H9 (cell line): ENCODE measurements at regions not wholly inside any gene's neighbourhood (a gene's known extent, or its start where the extent isn't known, plus 50 kb on each side); places are given as distances from the start of the nearest gene placed in this dataset.

ENCODE experiments used
- DNase-seq: peaks from one replicate; pipeline ENCODE4 v3.0.0-alpha.2; 2017
- H2AFZ ChIP-seq: one replicate; pipeline ENCODE4 v1.6.1; 2013; ENCODE audit warnings: mild to moderate bottlenecking, low read length, control low read depth, moderate library complexity
- H2AK5ac ChIP-seq: 2 replicates; pipeline ENCODE4 v1.6.1; 2013; ENCODE audit warnings: low read length, control low read depth, mixed read lengths; ENCODE audit not compliant: insufficient read length
- H2BK120ac ChIP-seq: one replicate; pipeline ENCODE4 v1.6.1; 2013; ENCODE audit warnings: low read depth, mild to moderate bottlenecking, low read length, control low read depth, inconsistent platforms; ENCODE audit not compliant: poor library complexity, severe bottlenecking
- H2BK12ac ChIP-seq: 2 replicates; pipeline ENCODE4 v1.6.1; 2013; ENCODE audit warnings: low read length, control low read depth, mixed read lengths, low read depth; ENCODE audit not compliant: insufficient read length
- H2BK15ac ChIP-seq: 2 replicates; pipeline ENCODE4 v1.6.1; 2013; ENCODE audit warnings: low read depth, low read length, control low read depth
- H2BK20ac ChIP-seq: one replicate; pipeline ENCODE4 v1.6.1; 2013; ENCODE audit warnings: low read depth, mild to moderate bottlenecking, low read length, control low read depth, inconsistent platforms; ENCODE audit not compliant: poor library complexity, severe bottlenecking
- H2BK5ac ChIP-seq: 2 replicates; pipeline ENCODE4 v1.6.1; 2013; ENCODE audit warnings: low read length, control low read depth, mixed read lengths; ENCODE audit not compliant: insufficient read length
- H3K14ac ChIP-seq: 2 replicates; pipeline ENCODE4 v1.6.1; 2013; ENCODE audit warnings: low read length, control low read depth; ENCODE audit not compliant: insufficient read depth
- H3K18ac ChIP-seq: 2 replicates; pipeline ENCODE4 v1.6.1; 2013; ENCODE audit warnings: low read depth, mild to moderate bottlenecking, mixed read lengths, low read length, control low read depth; ENCODE audit not compliant: insufficient read length
- H3K23ac ChIP-seq: 2 replicates; pipeline ENCODE4 v1.6.1; 2013; ENCODE audit warnings: low read length, control low read depth, mixed read lengths, low read depth; ENCODE audit not compliant: insufficient read length
- H3K23me2 ChIP-seq: 2 replicates; pipeline ENCODE4 v1.6.1; 2013; ENCODE audit warnings: low read depth, mild to moderate bottlenecking, mixed read lengths, low read length, control low read depth; ENCODE audit not compliant: insufficient read length, poor library complexity, severe bottlenecking
- H3K27ac ChIP-seq: 2 replicates; pipeline ENCODE4 v1.5.1; 2013; ENCODE audit warnings: low read length, control low read depth, mixed read lengths, low read depth; ENCODE audit not compliant: insufficient read length
- H3K27me3 ChIP-seq: 2 replicates; pipeline ENCODE4 v1.6.1; 2013; ENCODE audit warnings: low read length, control low read depth, inconsistent platforms; ENCODE audit not compliant: insufficient read depth
- H3K4ac ChIP-seq: 2 replicates; pipeline ENCODE4 v1.6.1; 2013; ENCODE audit warnings: low read depth, mild to moderate bottlenecking, control low read depth, inconsistent platforms, low read length, moderate library complexity
- H3K4me1 ChIP-seq: 2 replicates; pipeline ENCODE4 v1.6.1; 2013; ENCODE audit warnings: low read length, control low read depth, inconsistent platforms; ENCODE audit not compliant: insufficient read depth
- H3K4me2 ChIP-seq: 2 replicates; pipeline ENCODE4 v1.6.1; 2013; ENCODE audit warnings: low read length, control low read depth, mixed read lengths; ENCODE audit not compliant: insufficient read length, insufficient read depth
- H3K56ac ChIP-seq: 2 replicates; pipeline ENCODE4 v1.6.1; 2013; ENCODE audit warnings: low read depth, mild to moderate bottlenecking, mixed read lengths, low read length, control low read depth; ENCODE audit not compliant: insufficient read length
- H3K79me1 ChIP-seq: 2 replicates; pipeline ENCODE4 v1.6.1; 2013; ENCODE audit warnings: low read depth, mild to moderate bottlenecking, moderate library complexity, low read length, control low read depth, inconsistent platforms; ENCODE audit not compliant: insufficient read depth, poor library complexity, severe bottlenecking
- H3K79me2 ChIP-seq: 2 replicates; pipeline ENCODE4 v1.6.1; 2013; ENCODE audit warnings: low read length, control low read depth, inconsistent platforms; ENCODE audit not compliant: insufficient read depth
- H3K9ac ChIP-seq: 2 replicates; pipeline ENCODE4 v1.6.1; 2013; ENCODE audit warnings: low read length, control low read depth, mixed read lengths; ENCODE audit not compliant: insufficient read length; ENCODE audit errors: extremely low read depth
- H3K9me3 ChIP-seq: one replicate; pipeline ENCODE4 v1.6.1; 2013; ENCODE audit warnings: low read depth, low read length, inconsistent platforms; ENCODE audit not compliant: control insufficient read depth
- H3T11ph ChIP-seq: one replicate; pipeline ENCODE4 v1.6.1; 2013; ENCODE audit warnings: mild to moderate bottlenecking, low read length, control low read depth, inconsistent platforms
- H4K20me1 ChIP-seq: one replicate; pipeline ENCODE4 v1.6.1; 2013; ENCODE audit not compliant: control insufficient read depth, insufficient read length, insufficient read depth
- H4K5ac ChIP-seq: 2 replicates; pipeline ENCODE4 v1.6.1; 2013; ENCODE audit warnings: low read depth, mild to moderate bottlenecking, mixed read lengths, low read length, control low read depth; ENCODE audit not compliant: insufficient read length
- H4K8ac ChIP-seq: replicated peaks from 2 replicates; pipeline ENCODE4 v1.6.1; 2013; ENCODE audit warnings: low read length, control low read depth, mixed read lengths, low read depth; ENCODE audit not compliant: insufficient read length
- H4K91ac ChIP-seq: 2 replicates; pipeline ENCODE4 v1.6.1; 2013; ENCODE audit warnings: low read depth, mild to moderate bottlenecking, moderate library complexity, mixed read lengths, low read length, control low read depth; ENCODE audit not compliant: insufficient read length
- H3K27ac Mint-ChIP-seq, 3 experiments: 2 replicates in 2 of 3; 3 replicates in 1 of 3; pipeline ENCODE4 v1.8.0; 2020 to 2021; ENCODE audit warnings: mixed read lengths in 3 of 3, mild to moderate bottlenecking in 1 of 3, moderate library complexity in 1 of 3
- H3K27me3 Mint-ChIP-seq: 2 replicates; pipeline ENCODE4 v1.8.0; 2021; ENCODE audit warnings: low read depth, mild to moderate bottlenecking, moderate library complexity, mixed read lengths
- H3K36me3 Mint-ChIP-seq, 3 experiments: 2 replicates in 2 of 3; 3 replicates in 1 of 3; pipeline ENCODE4 v1.8.0; 2020 to 2021; ENCODE audit warnings: low read depth in 3 of 3, mixed read lengths in 3 of 3; ENCODE audit not compliant: insufficient read depth in 1 of 3
- H3K4me1 Mint-ChIP-seq, 2 experiments: 2 replicates each; pipeline ENCODE4 v1.8.0; 2020; ENCODE audit warnings: mixed read lengths in 2 of 2
- H3K4me3 Mint-ChIP-seq, 2 experiments: 2 replicates in 1 of 2; 3 replicates in 1 of 2; pipeline ENCODE4 v1.8.0; 2020 to 2021; ENCODE audit warnings: mild to moderate bottlenecking in 2 of 2, mixed read lengths in 2 of 2, moderate library complexity in 1 of 2
- H3K9me3 Mint-ChIP-seq, 2 experiments: 2 replicates in 1 of 2; 3 replicates in 1 of 2; pipeline ENCODE4 v1.8.0; 2020; ENCODE audit warnings: mild to moderate bottlenecking in 2 of 2, mixed read lengths in 2 of 2, moderate library complexity in 1 of 2
- CTCF ChIP-seq: fragments of 200-600 bp; sonication (generic); conservative IDR thresholded peaks from 3 replicates; pipeline ENCODE4 v1.8.0; 2021; ENCODE audit warnings: antibody characterized with exemption, mild to moderate bottlenecking
- WGBS: extraction: QIAGEN DNeasy Blood & Tissue Kit; methylation state at CpG from one replicate; pipeline ENCODE4 v1.1.7; 2013; ENCODE audit warnings: missing lambda C conversion rate, low lambda C conversion rate, mixed read lengths; ENCODE audit not compliant: insufficient read length; ENCODE audit errors: extremely low coverage; 5-methylcytosine and 5-hydroxymethylcytosine counted together

- Histone ChIP-seq H3K79me1 (no peaks in the 10 kb centered on the region), H4K5ac (no peak overlapping the region), H2AK5ac (no peak overlapping the region), H3K4ac (no peak overlapping the region), H3K23me2 (no peaks in the 10 kb centered on the region), H3K18ac (no peak overlapping the region), H4K91ac (no peak overlapping the region), H2BK15ac (no peak overlapping the region), H2BK12ac (no peak overlapping the region), H3K9me3 (no peaks in the 10 kb centered on the region), H4K8ac (no peak overlapping the region), H3K27ac (no peak overlapping the region), H3K4me1 (no peaks in the 10 kb centered on the region), H4K20me1 (no peaks in the 10 kb centered on the region), H2AFZ (no peak overlapping the region), H2BK20ac (no peak overlapping the region), H3K23ac (no peak overlapping the region), H2BK120ac (no peak overlapping the region), H2BK5ac (no peak overlapping the region), H3K27me3 (no peaks in the 10 kb centered on the region), H3T11ph (no peak overlapping the region), H3K56ac (no peak overlapping the region), H3K14ac (no peak overlapping the region), H3K9ac (no peak overlapping the region), H3K79me2 (no peaks in the 10 kb centered on the region), H3K4me2 (no peak overlapping the region)
- no peak for TF ChIP-seq CTCF
- H3K4me3 Mint-ChIP-seq = no peak overlapping the region
- H3K27ac Mint-ChIP-seq = no peak overlapping the region; a peak in 1 of 7 replicates
- WGBS = no CpG with 5 or more reads among the region's 4 CpGs
- H3K36me3 Mint-ChIP-seq = peaks cover 0 to 4% (median 0%) of the 10 kb centered on the region in 3 experiments; a peak in 1 of 7 replicates
- H3K4me1 Mint-ChIP-seq = peaks cover 6 to 8% of the 10 kb centered on the region in 2 experiments
- peaks cover 6% of the 10 kb centered on the region for H3K27me3 Mint-ChIP-seq
- peaks cover 1 to 3% of the 10 kb centered on the region in 2 experiments; a peak in 1 of 5 replicates for H3K9me3 Mint-ChIP-seq
- DNase-seq = no peak
These were observed 199.8 kb upstream of the PDE10A start for GRCh38 chr6:165862813-165863212.
